NT2/D1 (cell line): ENCODE measurements at regions not wholly inside any gene's neighbourhood (a gene's known extent, or its start where the extent isn't known, plus 50 kb on each side); places are given as distances from the start of the nearest gene placed in this dataset.

Source experiments
- SUZ12 ChIP-seq: IDR thresholded peaks from 2 replicates; pipeline ENCODE4 v1.6.1; 2011; ENCODE audit not compliant: insufficient read length, insufficient read depth; ENCODE audit errors: extremely low read depth
- ZNF274 ChIP-seq: IDR thresholded peaks from 2 replicates; pipeline ENCODE4 v1.6.1; 2011; ENCODE audit warnings: mild to moderate bottlenecking, low read depth, low read length

- TF ChIP-seq SUZ12 (no peak), ZNF274 (no peak)
These were observed 78.4 kb upstream of the KRR1 start for GRCh38 chr12:75589801-75590200.
